ENCODE measurements at regions not wholly inside any gene's neighbourhood (a gene's known extent, or its start where the extent isn't known, plus 50 kb on each side); places are given as distances from the start of the nearest gene placed in this dataset.
A peak's percentile ranks its signal among the peaks of the same experiment; 100 is the strongest.

DNA sequence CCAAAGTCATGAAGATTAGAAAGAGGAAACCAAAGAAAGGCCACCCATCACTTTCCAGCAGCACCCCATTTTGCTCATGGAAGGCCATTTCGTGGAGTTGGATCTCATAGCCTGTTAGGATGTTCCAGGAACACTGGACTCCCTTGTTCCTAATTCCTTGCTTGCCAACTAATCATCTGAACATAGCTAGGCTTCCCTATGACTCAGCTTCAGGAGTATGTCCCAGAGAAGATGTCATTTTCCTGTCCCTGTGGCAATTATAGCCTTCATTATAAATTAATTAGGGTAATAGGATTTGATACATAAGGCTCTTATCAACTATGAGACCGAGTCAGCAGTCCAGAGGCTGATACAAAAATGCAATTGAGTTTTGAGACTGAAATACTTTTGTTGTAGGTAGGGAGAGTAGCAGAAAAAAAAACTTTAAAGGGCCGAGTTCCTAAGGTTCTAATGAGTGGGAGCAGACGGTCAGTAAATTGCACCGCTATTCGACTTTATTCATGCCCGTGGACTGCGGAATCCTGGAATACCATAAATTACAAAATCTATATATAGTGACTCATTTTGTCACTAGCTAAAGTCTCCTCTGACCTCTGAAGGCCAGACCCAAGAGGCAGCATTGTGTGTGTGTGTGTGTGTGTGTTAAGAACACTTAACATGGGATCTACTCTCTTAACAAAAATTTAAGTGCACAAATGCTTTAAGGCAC, 311.8 kb downstream of the FBXO15 start:
- Histone ChIP-seq H3K9me3 (ENCODE audit: control insufficient read depth in 2 of 2, low read length in 2 of 2) (no peaks in the 10 kb centered on the region), H3K4me3 (ENCODE audit: low read depth, low read length) (no peak overlapping the region), H3K4me1 (ENCODE audit: control insufficient read depth, insufficient read depth, low read length, poor library complexity, severe bottlenecking) (no peaks in the 10 kb centered on the region), H3K27me3 (ENCODE audit: control insufficient read depth, insufficient read depth, low read length) (no peaks in the 10 kb centered on the region), H3K27ac (ENCODE audit: insufficient read depth, low read length, poor library complexity, severe bottlenecking) (no peak overlapping the region), H3K36me3 (ENCODE audit: control insufficient read depth, insufficient read depth, low read length) (no peaks in the 10 kb centered on the region)
- Mint-ChIP-seq H3K36me3 (no peaks in the 10 kb centered on the region), H3K4me3 (no peak overlapping the region), H3K9me3 (no peaks in the 10 kb centered on the region), H3K27ac (peak overlapping the region in 1 of 3 donors; percentile 5), H3K27me3 (no peaks in the 10 kb centered on the region), H3K4me1 (no peaks in the 10 kb centered on the region)
- DNase-seq (no peak), ATAC-seq (ENCODE audit: low read depth in 2 of 2) (no peak)

DNA sequence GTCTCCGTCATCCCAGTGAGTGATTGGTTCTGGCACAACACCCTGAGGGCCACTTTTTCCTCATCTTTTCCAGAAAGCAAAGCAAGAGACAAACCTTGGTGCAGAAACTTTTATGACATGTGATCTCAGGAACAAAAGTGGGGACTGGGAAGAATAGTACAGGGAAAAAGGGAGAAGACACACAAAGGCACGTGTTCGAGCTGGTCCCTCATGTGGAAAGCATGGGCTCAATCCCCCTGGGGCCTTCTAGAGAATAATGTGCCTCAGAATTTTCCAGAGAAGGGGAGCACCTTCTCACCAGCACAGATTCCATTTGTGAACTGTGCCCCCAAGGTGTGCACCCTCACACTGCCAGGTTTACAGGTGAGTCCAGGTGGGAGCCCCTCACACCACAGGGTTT, 312.6 kb downstream of the FBXO15 start:
- Mint-ChIP-seq H3K27ac (no peak overlapping the region), H3K4me1 (no peaks in the 10 kb centered on the region), H3K4me3 (no peak overlapping the region), H3K36me3 (no peaks in the 10 kb centered on the region), H3K9me3 (no peaks in the 10 kb centered on the region), H3K27me3 (no peaks in the 10 kb centered on the region)
- ATAC-seq (ENCODE audit: low read depth in 2 of 2) (no peak), DNase-seq (no peak)
- Histone ChIP-seq H3K4me1 (ENCODE audit: control insufficient read depth, insufficient read depth, low read length, poor library complexity, severe bottlenecking) (no peaks in the 10 kb centered on the region), H3K27me3 (ENCODE audit: control insufficient read depth, insufficient read depth, low read length) (no peaks in the 10 kb centered on the region), H3K27ac (ENCODE audit: insufficient read depth, low read length, poor library complexity, severe bottlenecking) (no peak overlapping the region), H3K4me3 (ENCODE audit: low read depth, low read length) (no peak overlapping the region), H3K36me3 (ENCODE audit: control insufficient read depth, insufficient read depth, low read length) (no peaks in the 10 kb centered on the region), H3K9me3 (ENCODE audit: control insufficient read depth in 2 of 2, low read length in 2 of 2) (no peaks in the 10 kb centered on the region)

DNA sequence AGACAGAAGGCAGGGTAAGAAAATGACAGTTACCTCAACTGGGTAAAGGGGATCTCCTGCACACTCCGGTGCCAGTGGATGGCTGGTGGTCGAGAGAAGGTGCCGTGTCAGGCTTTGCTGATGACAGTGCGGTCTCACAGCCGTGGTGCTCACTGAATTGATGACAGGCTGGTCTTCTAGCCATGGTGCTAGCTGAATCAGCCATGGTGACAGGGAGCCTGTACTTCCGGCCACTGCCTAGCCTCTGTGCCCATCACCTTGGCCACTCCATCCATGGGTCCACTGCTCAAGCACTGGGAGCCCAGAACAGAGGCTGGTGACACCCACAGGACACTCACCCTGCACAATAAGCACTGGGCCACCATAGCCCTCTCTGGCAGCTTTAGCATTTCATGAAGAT, 315.9 kb downstream of the FBXO15 start:
- no peaks in the 10 kb centered on the region for H3K27me3 ChIP-seq (ENCODE audit: control insufficient read depth, insufficient read depth, low read length)
- H3K4me3 ChIP-seq (ENCODE audit: low read depth, low read length): no peak overlapping the region
- no peaks in the 10 kb centered on the region for H3K4me1 ChIP-seq (ENCODE audit: control insufficient read depth, insufficient read depth, low read length, poor library complexity, severe bottlenecking)
- no peaks in the 10 kb centered on the region for H3K9me3 ChIP-seq (ENCODE audit: control insufficient read depth in 2 of 2, low read length in 2 of 2)
- no peaks in the 10 kb centered on the region for H3K4me1 Mint-ChIP-seq
- no peaks in the 10 kb centered on the region for H3K36me3 Mint-ChIP-seq
- no peak overlapping the region for H3K4me3 Mint-ChIP-seq
- DNase-seq (no peak), ATAC-seq (ENCODE audit: low read depth in 2 of 2) (no peak)
- H3K27ac Mint-ChIP-seq: no peak overlapping the region
- H3K27me3 Mint-ChIP-seq: no peaks in the 10 kb centered on the region
- H3K9me3 Mint-ChIP-seq: no peaks in the 10 kb centered on the region
- no peaks in the 10 kb centered on the region for H3K36me3 ChIP-seq (ENCODE audit: control insufficient read depth, insufficient read depth, low read length)
- no peak overlapping the region for H3K27ac ChIP-seq (ENCODE audit: insufficient read depth, low read length, poor library complexity, severe bottlenecking)

DNA sequence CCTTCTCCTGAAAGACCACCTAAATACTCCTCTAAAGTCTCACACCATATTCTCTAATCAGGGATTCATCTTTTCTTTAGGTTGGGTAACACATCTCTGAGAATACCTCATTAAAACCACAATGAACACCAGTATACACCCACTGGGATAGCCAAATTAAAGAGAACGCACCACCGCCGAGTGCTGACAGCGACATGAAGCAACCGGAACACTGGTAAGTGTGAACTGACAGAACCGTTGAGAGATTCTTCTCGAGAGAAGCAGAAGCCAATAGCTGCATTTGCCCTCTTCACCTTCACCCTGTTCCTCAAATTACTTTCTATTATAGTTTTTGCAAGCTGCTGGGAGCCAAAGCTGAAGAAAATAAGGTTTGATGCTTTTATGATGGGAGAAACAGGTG, 318.5 kb downstream of the FBXO15 start:
- Mint-ChIP-seq H3K4me1 (no peaks in the 10 kb centered on the region), H3K27ac (no peak overlapping the region), H3K27me3 (no peaks in the 10 kb centered on the region), H3K9me3 (no peaks in the 10 kb centered on the region), H3K36me3 (no peaks in the 10 kb centered on the region), H3K4me3 (no peak overlapping the region)
- Histone ChIP-seq H3K36me3 (ENCODE audit: control insufficient read depth, insufficient read depth, low read length) (no peaks in the 10 kb centered on the region), H3K27ac (ENCODE audit: insufficient read depth, low read length, poor library complexity, severe bottlenecking) (no peak overlapping the region), H3K4me3 (ENCODE audit: low read depth, low read length) (no peak overlapping the region), H3K4me1 (ENCODE audit: control insufficient read depth, insufficient read depth, low read length, poor library complexity, severe bottlenecking) (no peaks in the 10 kb centered on the region), H3K9me3 (ENCODE audit: control insufficient read depth in 2 of 2, low read length in 2 of 2) (no peaks in the 10 kb centered on the region), H3K27me3 (ENCODE audit: control insufficient read depth, insufficient read depth, low read length) (no peaks in the 10 kb centered on the region)
- ATAC-seq (ENCODE audit: low read depth in 2 of 2): no peak
- no peak for DNase-seq

DNA sequence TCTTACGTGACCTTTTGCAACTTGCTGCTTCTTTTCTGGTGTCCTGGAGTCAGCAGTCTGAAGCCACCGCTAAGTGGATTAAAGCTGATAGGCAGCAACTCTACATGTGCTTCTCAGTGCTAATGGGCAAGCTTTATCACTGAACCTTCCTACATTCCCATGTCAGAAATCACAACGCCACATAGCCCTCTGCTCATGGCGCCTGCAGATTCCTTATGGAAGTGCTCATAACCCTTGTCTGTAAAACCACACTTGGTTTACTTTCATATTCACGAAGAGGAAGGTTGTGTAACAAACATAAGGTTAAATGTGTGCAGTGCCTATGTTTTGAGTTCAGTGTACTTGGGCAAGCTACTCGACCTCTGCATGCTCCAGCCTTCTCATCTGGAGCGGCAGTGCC, 319.8 kb downstream of the FBXO15 start:
- H3K27me3 ChIP-seq (ENCODE audit: control insufficient read depth, insufficient read depth, low read length): no peaks in the 10 kb centered on the region
- Mint-ChIP-seq H3K27ac (no peak overlapping the region), H3K4me3 (no peak overlapping the region), H3K9me3 (no peaks in the 10 kb centered on the region), H3K36me3 (no peaks in the 10 kb centered on the region), H3K27me3 (no peaks in the 10 kb centered on the region), H3K4me1 (no peaks in the 10 kb centered on the region)
- no peak overlapping the region for H3K27ac ChIP-seq (ENCODE audit: insufficient read depth, low read length, poor library complexity, severe bottlenecking)
- DNase-seq (no peak), ATAC-seq (ENCODE audit: low read depth in 2 of 2) (no peak)
- H3K36me3 ChIP-seq (ENCODE audit: control insufficient read depth, insufficient read depth, low read length): no peaks in the 10 kb centered on the region
- H3K4me1 ChIP-seq (ENCODE audit: control insufficient read depth, insufficient read depth, low read length, poor library complexity, severe bottlenecking): no peaks in the 10 kb centered on the region
- H3K9me3 ChIP-seq (ENCODE audit: control insufficient read depth in 2 of 2, low read length in 2 of 2): no peaks in the 10 kb centered on the region
- no peak overlapping the region for H3K4me3 ChIP-seq (ENCODE audit: low read depth, low read length)

DNA sequence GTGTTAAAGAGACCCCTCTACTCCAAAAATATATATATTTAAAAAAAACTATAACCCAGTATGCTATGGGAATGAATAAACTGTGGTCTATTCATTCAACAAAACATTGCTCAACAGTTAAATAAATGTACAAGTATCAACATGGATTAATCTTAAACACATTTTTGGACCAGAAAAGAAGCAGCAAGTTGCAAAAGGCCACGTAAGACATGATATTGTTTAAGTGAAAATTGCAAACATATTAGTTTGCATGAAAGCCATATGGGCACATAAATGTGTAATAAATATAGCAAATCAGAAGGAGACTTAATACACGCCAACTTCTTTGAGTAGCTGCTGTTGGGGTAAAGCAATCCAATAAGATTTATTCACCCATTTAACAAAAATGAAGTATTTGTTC, 321.5 kb downstream of the FBXO15 start:
- H3K9me3 ChIP-seq (ENCODE audit: control insufficient read depth in 2 of 2, low read length in 2 of 2): no peaks in the 10 kb centered on the region
- H3K27ac ChIP-seq (ENCODE audit: insufficient read depth, low read length, poor library complexity, severe bottlenecking): no peak overlapping the region
- Mint-ChIP-seq H3K36me3 (no peaks in the 10 kb centered on the region), H3K27ac (no peak overlapping the region), H3K9me3 (no peaks in the 10 kb centered on the region), H3K27me3 (no peaks in the 10 kb centered on the region), H3K4me3 (no peak overlapping the region), H3K4me1 (no peaks in the 10 kb centered on the region)
- H3K36me3 ChIP-seq (ENCODE audit: control insufficient read depth, insufficient read depth, low read length): no peaks in the 10 kb centered on the region
- no peak for DNase-seq
- ATAC-seq (ENCODE audit: low read depth in 2 of 2): no peak
- no peaks in the 10 kb centered on the region for H3K27me3 ChIP-seq (ENCODE audit: control insufficient read depth, insufficient read depth, low read length)
- no peak overlapping the region for H3K4me3 ChIP-seq (ENCODE audit: low read depth, low read length)
- H3K4me1 ChIP-seq (ENCODE audit: control insufficient read depth, insufficient read depth, low read length, poor library complexity, severe bottlenecking): no peaks in the 10 kb centered on the region

DNA sequence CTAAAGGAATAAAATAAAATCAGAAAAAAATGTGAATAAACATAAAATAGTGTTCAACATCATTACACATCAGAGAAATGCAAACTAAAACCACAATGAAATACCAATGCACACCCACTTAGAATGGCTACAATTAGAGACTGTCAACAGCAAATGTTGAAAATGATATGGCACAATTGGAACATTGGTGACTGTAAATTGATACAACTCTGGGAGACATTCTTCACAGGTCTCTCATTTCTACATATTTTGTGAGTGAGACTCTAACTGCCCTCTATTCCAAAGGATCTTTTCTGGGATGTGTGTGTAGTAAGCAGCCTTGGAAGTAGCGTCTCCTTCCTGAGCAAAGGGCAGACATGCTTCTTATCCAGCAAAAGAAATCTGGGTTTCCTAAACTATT, 323.0 kb downstream of the FBXO15 start:
- Histone ChIP-seq H3K27ac (ENCODE audit: insufficient read depth, low read length, poor library complexity, severe bottlenecking) (no peak overlapping the region), H3K4me1 (ENCODE audit: control insufficient read depth, insufficient read depth, low read length, poor library complexity, severe bottlenecking) (no peaks in the 10 kb centered on the region), H3K4me3 (ENCODE audit: low read depth, low read length) (no peak overlapping the region), H3K9me3 (ENCODE audit: control insufficient read depth in 2 of 2, low read length in 2 of 2) (no peaks in the 10 kb centered on the region), H3K27me3 (ENCODE audit: control insufficient read depth, insufficient read depth, low read length) (no peaks in the 10 kb centered on the region), H3K36me3 (ENCODE audit: control insufficient read depth, insufficient read depth, low read length) (no peaks in the 10 kb centered on the region)
- no peaks in the 10 kb centered on the region for H3K9me3 Mint-ChIP-seq
- no peaks in the 10 kb centered on the region for H3K4me1 Mint-ChIP-seq
- no peak overlapping the region for H3K4me3 Mint-ChIP-seq
- no peak overlapping the region for H3K27ac Mint-ChIP-seq
- no peaks in the 10 kb centered on the region for H3K36me3 Mint-ChIP-seq
- no peaks in the 10 kb centered on the region for H3K27me3 Mint-ChIP-seq
- DNase-seq (no peak), ATAC-seq (ENCODE audit: low read depth in 2 of 2) (no peak)

DNA sequence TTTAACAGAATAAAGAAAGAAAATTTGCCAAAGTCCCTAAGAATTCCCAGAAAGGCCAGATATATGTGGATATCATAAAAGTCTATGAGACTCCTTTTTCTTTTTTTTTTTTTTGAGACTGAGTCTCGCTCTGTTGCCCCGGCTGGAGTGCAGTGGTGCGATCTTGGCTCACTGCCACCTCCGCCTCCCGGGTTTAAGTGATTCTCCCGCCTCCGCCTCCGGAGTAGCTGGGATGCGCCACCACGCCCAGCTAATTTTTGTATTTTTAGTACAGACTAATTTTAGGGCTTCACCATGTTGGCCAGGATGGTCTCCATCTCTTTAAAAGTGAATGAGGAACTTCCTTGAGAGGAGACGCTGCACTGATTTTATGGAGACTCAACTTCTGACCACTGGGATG, 335.2 kb downstream of the FBXO15 start:
- peaks cover 0 to 3% (median 0%) of the 10 kb centered on the region in 7 donors for H3K9me3 Mint-ChIP-seq
- ATAC-seq (ENCODE audit: low read depth in 2 of 2) (no peak), DNase-seq (no peak)
- no peaks in the 10 kb centered on the region for H3K4me1 Mint-ChIP-seq
- Histone ChIP-seq H3K9me3 (ENCODE audit: control insufficient read depth in 2 of 2, low read length in 2 of 2) (no peaks in the 10 kb centered on the region), H3K4me3 (ENCODE audit: low read depth, low read length) (no peak overlapping the region), H3K4me1 (ENCODE audit: control insufficient read depth, insufficient read depth, low read length, poor library complexity, severe bottlenecking) (no peaks in the 10 kb centered on the region), H3K36me3 (ENCODE audit: control insufficient read depth, insufficient read depth, low read length) (no peaks in the 10 kb centered on the region), H3K27ac (ENCODE audit: insufficient read depth, low read length, poor library complexity, severe bottlenecking) (no peak overlapping the region), H3K27me3 (ENCODE audit: control insufficient read depth, insufficient read depth, low read length) (no peaks in the 10 kb centered on the region)
- H3K4me3 Mint-ChIP-seq: no peak overlapping the region
- no peak overlapping the region for H3K27ac Mint-ChIP-seq
- H3K27me3 Mint-ChIP-seq: no peaks in the 10 kb centered on the region
- no peaks in the 10 kb centered on the region for H3K36me3 Mint-ChIP-seq
